AG10803 (cell line): ENCODE measurements at regions not wholly inside any gene's neighbourhood (a gene's known extent, or its start where the extent isn't known, plus 50 kb on each side); places are given as distances from the start of the nearest gene placed in this dataset.
"Not testable (repeated sequence)": the region's sequence is repeated elsewhere in the genome, so short reads cannot be mapped to it uniquely, and the experiment has no call there.

ENCODE experiments used
- DNase-seq: peaks from one replicate; pipeline ENCODE4 v3.0.0; 2010; ENCODE audit warnings: low read depth
- H3K4me3 ChIP-seq: 2 replicates; pipeline ENCODE4 v1.5.1; 2011; ENCODE audit warnings: mild to moderate bottlenecking, low read length, control low read depth
- TF ChIP-seq, protein P1 (sequence below): conservative IDR thresholded peaks from 2 replicates; pipeline ENCODE4 v1.5.1; 2011; ENCODE audit warnings: mild to moderate bottlenecking, low read length, control low read depth, inconsistent platforms

DNA sequence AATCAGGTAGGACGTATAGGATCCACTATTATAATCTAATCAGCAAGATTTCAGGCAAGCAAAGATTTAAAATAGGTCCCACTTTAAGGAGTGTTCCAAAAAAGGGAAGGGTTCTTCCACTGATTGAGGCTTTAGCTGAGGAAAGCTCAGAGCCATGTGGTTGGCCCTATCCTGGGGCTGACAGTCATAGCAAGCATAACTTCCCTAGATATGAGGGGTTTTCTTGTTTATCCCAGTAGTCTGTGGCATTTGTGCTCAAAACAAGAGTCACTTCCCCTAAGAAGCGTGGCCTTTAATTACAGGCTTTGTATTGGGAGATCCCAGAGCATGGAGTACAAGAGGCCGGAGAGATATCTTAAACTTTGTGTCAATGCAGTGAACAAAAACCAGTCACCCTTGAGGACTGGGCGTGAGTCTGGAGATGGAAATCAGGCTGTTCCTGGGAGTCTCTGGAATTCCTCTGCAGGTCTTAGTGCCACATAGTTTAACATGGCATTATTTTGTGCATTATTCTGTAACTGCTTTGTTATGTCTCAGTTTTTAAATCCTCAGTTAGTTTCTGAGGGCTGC lies 136.9 kb upstream of the FBXO11 start:
- no peak for DNase-seq
- TF ChIP-seq, protein P1, sequence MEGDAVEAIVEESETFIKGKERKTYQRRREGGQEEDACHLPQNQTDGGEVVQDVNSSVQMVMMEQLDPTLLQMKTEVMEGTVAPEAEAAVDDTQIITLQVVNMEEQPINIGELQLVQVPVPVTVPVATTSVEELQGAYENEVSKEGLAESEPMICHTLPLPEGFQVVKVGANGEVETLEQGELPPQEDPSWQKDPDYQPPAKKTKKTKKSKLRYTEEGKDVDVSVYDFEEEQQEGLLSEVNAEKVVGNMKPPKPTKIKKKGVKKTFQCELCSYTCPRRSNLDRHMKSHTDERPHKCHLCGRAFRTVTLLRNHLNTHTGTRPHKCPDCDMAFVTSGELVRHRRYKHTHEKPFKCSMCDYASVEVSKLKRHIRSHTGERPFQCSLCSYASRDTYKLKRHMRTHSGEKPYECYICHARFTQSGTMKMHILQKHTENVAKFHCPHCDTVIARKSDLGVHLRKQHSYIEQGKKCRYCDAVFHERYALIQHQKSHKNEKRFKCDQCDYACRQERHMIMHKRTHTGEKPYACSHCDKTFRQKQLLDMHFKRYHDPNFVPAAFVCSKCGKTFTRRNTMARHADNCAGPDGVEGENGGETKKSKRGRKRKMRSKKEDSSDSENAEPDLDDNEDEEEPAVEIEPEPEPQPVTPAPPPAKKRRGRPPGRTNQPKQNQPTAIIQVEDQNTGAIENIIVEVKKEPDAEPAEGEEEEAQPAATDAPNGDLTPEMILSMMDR: no peak
- H3K4me3 ChIP-seq: no peak overlapping the region

GRCh38 chr2:48043746-48044145 lies 137.4 kb upstream of the FBXO11 start:
- no peak for DNase-seq
- TF ChIP-seq, protein P1: no peak
- no peak overlapping the region for H3K4me3 ChIP-seq

DNA sequence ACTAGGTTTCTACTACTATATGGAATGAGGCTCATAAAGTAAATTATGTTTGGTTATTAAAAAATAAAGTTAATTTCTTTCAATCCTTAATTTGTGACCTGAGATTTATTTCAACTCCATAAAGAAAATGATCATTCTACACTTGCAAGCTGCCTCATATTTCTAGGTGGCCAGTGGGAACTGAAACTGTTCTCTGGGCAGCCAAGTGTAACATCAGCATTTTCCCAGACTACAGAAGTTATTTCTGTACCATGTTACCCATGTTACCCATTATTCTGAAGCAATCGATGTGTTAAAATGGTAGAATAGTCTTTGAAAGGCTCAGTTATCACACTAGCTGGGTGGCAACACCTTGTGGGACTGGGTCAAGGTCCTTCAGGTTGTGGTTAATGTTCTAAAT lies 139.3 kb upstream of the FBXO11 start:
- DNase-seq: no peak

DNA sequence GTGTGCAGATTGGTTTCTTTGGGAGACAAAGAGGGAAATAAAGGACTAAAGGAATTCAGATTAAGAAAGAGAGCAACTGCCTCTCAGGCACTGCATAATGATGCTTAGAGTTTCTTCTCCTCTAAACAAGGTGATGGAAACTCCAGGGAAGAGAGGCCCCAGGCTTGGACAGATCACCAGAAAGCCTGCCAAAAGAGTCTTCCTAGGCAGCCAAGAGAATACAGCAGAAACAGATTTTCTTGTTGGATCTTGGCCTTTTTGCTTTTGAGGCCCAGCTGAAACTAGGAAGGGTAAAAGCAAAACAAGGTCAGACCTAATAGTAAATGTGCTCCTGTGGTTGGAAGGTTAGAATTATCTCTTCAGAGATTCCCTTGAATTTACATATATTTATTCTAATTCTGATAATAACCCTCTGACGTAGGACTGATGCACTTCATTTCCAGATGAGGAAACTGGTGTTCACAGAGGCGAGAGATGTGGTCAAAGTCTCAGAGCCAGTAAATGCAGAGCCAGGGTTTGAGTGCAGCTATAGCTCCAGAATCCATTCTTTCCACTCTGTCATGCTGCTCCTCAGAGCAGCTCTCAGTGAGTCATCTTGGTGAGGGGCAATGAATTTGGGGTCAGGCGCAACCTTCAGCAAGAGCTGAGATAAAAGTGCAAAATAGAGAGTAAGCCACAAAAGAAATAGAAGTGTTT lies 142.3 kb upstream of the FBXO11 start:
- TF ChIP-seq, protein P1: no peak
- no peak for DNase-seq
- no peak overlapping the region for H3K4me3 ChIP-seq

More for the DNA sequence above, 139.3 kb upstream of the FBXO11 start:
- TF ChIP-seq, protein P1: no peak
- H3K4me3 ChIP-seq: no peak overlapping the region

GRCh38 chr2:48049371-48049770 lies 143.1 kb upstream of the FBXO11 start:
- DNase-seq: no peak
- TF ChIP-seq, protein P1: no peak
- H3K4me3 ChIP-seq: no peak overlapping the region

GRCh38 chr2:48050711-48051110 lies 144.4 kb upstream of the FBXO11 start:
- TF ChIP-seq, protein P1: no peak

GRCh38 chr2:48059975-48060374 lies 153.7 kb upstream of the FBXO11 start:
- TF ChIP-seq, protein P1: no peak
- no peak for DNase-seq
- H3K4me3 ChIP-seq: no peak overlapping the region

More at GRCh38 chr2:48050711-48051110, 144.4 kb upstream of the FBXO11 start:
- H3K4me3 ChIP-seq: no peak overlapping the region
- DNase-seq: no peak

- DNase-seq, H3K4me3 ChIP-seq: not testable (repeated sequence)
Observed at GRCh38 chr2:48061656-48062055, 155.4 kb upstream of the FBXO11 start.
